Activated CD8-positive, alpha-beta T cell treated with anti-CD3 and anti-CD28 coated beads, Interleukin-2, amount 10 ng/mL, durations not matched to agents 7 days and 5 days (primary cell): ENCODE measurements at regions not wholly inside any gene's neighbourhood (a gene's known extent, or its start where the extent isn't known, plus 50 kb on each side); places are given as distances from the start of the nearest gene placed in this dataset.

Experiments used
- ATAC-seq: fragments of 150-1000 bp; cut with Tn5 transposase; one replicate; pipeline ENCODE4 v1.10.0; 2021; ENCODE audit warnings: moderate library complexity
- CTCF ChIA-PET: fragments of 350-600 bp; sonication (Branson Sonifier 250); formaldehyde crosslinking; loops from one replicate; lab custom pipeline; 2021; ENCODE audit warnings: antibody characterized with exemption; lab: Charles Lee
- POLR2A ChIA-PET: fragments of 350-600 bp; sonication (Branson Sonifier 250); formaldehyde crosslinking; loops from one replicate; lab custom pipeline; 2021; ENCODE audit warnings: antibody characterized with exemption; lab: Charles Lee
- DNase-seq: peaks from one replicate; pipeline ENCODE4 v3.0.0-alpha.2; 2020
- H3K27ac Mint-ChIP-seq: one replicate; pipeline ENCODE4 v1.8.0; 2021; ENCODE audit warnings: mild to moderate bottlenecking, mixed read lengths
- H3K27me3 Mint-ChIP-seq: one replicate; pipeline ENCODE4 v1.8.0; 2021; ENCODE audit warnings: low read depth, mixed read lengths
- H3K36me3 Mint-ChIP-seq: one replicate; pipeline ENCODE4 v1.8.0; 2021; ENCODE audit warnings: low read depth, mixed read lengths
- H3K4me1 Mint-ChIP-seq: one replicate; pipeline ENCODE4 v1.8.0; 2021; ENCODE audit warnings: low read depth, mixed read lengths
- H3K4me3 Mint-ChIP-seq: one replicate; pipeline ENCODE4 v1.8.0; 2021; ENCODE audit warnings: mild to moderate bottlenecking, mixed read lengths
- H3K9me3 Mint-ChIP-seq: one replicate; pipeline ENCODE4 v1.8.0; 2022; ENCODE audit warnings: mixed read lengths; ENCODE audit not compliant: insufficient read depth

DNA sequence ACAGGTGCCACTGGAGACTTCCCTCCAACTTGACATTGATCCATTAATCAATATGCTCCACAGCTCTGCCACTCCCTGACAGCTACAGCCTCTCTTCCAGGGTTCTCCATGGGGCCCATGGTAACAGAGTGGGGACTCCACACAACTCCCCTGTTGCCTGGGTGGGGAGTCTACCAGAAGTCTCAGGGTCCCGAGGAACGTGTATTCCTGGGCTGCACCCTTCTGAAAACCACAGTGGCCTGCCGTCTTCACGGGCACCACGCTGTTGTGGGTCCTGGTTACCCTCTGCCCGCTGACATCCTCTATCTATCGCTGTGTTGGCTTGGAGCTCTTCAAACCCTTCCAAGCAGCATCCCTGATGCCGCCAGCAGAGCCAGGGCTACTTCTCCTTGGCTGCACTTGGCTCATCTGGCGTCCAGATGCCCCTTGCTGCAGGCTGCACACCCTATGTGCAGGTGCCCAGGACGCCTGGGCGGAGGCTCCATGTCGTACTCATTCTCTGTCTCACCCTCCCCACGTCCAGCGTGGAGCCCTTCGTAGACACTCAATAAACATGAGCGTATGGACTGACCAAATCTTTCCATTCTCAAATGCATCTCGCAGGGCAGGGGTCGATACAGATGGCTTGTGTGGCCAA, 1341.8 kb downstream of the TBC1D22A start:
- Mint-ChIP-seq H3K27me3 (peaks cover 22% of the 10 kb centered on the region), H3K27ac (no peak overlapping the region), H3K4me1 (peaks cover 21% of the 10 kb centered on the region), H3K9me3 (peaks cover 10% of the 10 kb centered on the region), H3K4me3 (no peak overlapping the region), H3K36me3 (peaks cover 8% of the 10 kb centered on the region)
- POLR2A ChIA-PET: interaction anchor here (0.6 kb wide), 1 partner anchor 12 kb away, joined by 4 read pairs; no protein-coding TSS in a partner anchor
- DNase-seq (no peak), ATAC-seq (no peak)
- CTCF ChIA-PET: interaction anchor here (1.4 kb wide), 1 partner anchor 11 kb away, joined by 5 read pairs; no protein-coding TSS in a partner anchor

DNA sequence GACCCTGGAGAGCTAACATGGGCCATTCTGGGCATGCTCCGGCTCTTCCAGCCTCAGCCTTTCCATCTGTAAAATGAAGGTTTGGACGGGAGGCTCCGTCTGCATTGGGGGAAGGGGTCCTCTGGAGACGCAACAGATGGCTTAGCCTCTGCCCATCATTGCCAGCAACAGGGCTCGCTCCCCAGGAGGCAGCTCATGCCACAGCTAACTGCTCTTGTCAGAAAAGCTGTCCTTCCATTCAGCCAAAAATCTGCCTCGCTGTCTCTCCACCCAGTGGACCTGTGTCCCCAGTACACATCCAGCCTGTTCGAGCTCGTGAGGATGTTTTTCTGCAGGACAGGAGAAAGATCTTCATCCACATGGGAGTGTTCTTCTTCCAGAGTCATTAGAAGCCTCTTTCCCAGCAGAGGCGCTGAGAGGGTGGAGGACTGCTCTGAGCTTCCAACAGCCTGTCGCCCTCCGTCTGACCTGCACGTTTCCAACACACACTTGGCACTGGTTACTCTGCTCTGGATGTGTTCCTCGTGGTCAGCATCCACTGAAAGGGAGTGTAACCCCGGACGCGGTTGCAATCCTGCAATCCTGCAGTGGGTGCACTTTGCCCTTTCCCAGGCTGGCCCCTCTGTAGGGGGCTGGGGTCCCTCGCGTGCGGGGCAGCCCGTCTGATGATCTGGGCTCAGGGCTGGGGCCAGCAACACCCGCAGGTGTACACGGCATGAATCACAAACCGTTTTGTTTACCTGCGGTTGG, 1340.9 kb downstream of the TBC1D22A start:
- ATAC-seq: no peak
- peaks cover 18% of the 10 kb centered on the region for H3K27me3 Mint-ChIP-seq
- no peak overlapping the region for H3K27ac Mint-ChIP-seq
- peaks cover 30% of the 10 kb centered on the region for H3K4me1 Mint-ChIP-seq
- DNase-seq: no peak
- ChIA-PET CTCF (interaction anchor here (1.4 kb wide), 1 partner anchor 12 kb away, joined by 5 read pairs; no protein-coding TSS in a partner anchor), POLR2A (no interaction called here)
- H3K4me3 Mint-ChIP-seq: no peak overlapping the region
- peaks cover 6% of the 10 kb centered on the region for H3K9me3 Mint-ChIP-seq
- H3K36me3 Mint-ChIP-seq: peaks cover 7% of the 10 kb centered on the region

DNA sequence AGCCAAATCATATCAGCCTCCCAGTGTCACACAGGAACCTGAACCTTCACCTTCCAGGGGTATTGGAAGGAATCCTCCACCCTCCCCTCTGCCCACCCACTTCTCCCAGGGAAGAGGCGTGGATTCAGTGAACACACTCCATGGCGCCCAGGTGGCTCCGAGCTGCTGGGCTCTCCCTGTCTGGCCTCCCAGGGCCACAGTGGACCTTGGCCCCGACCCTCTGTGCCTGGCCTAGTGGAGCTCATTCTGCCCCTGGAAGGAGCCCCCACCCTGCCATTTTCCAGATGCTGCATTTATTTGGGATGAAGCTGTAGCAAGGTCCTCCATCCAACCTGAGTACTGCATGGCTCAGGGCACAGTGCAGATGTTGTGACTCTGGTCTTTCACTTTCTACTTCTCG, 1340.1 kb downstream of the TBC1D22A start:
- peaks cover 6% of the 10 kb centered on the region for H3K9me3 Mint-ChIP-seq
- H3K4me1 Mint-ChIP-seq: peaks cover 38% of the 10 kb centered on the region
- ATAC-seq (no peak), DNase-seq (no peak)
- H3K27ac Mint-ChIP-seq: no peak overlapping the region
- peaks cover 12% of the 10 kb centered on the region for H3K36me3 Mint-ChIP-seq
- CTCF ChIA-PET: no interaction called here
- peaks cover 18% of the 10 kb centered on the region for H3K27me3 Mint-ChIP-seq
- no peak overlapping the region for H3K4me3 Mint-ChIP-seq
- POLR2A ChIA-PET: no interaction called here

DNA sequence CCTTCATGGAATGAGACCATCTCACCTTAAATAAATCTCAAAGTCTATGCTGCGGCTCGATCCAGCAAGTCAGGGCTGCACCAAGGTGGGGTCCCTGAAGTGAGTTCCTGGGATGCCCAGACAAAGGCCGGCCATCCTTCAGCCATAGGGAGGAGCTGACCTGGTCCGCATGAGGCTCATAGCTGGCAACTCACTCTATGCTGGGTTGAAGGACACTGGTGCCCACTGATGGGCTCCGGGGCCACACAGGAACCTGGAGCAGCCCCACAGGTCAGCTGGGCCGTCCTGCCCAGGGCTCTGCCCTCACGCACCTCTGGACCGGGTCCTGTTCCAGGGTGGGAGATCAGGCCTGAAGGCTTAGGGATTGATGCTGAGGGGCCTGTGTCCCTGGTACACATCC, 1339.3 kb downstream of the TBC1D22A start:
- no peak for DNase-seq
- H3K27ac Mint-ChIP-seq: no peak overlapping the region
- peaks cover 6% of the 10 kb centered on the region for H3K9me3 Mint-ChIP-seq
- CTCF ChIA-PET: no interaction called here
- ATAC-seq: no peak
- no peak overlapping the region for H3K4me3 Mint-ChIP-seq
- H3K27me3 Mint-ChIP-seq: peaks cover 13% of the 10 kb centered on the region
- peaks cover 46% of the 10 kb centered on the region for H3K4me1 Mint-ChIP-seq
- POLR2A ChIA-PET: no interaction called here
- H3K36me3 Mint-ChIP-seq: peaks cover 12% of the 10 kb centered on the region

DNA sequence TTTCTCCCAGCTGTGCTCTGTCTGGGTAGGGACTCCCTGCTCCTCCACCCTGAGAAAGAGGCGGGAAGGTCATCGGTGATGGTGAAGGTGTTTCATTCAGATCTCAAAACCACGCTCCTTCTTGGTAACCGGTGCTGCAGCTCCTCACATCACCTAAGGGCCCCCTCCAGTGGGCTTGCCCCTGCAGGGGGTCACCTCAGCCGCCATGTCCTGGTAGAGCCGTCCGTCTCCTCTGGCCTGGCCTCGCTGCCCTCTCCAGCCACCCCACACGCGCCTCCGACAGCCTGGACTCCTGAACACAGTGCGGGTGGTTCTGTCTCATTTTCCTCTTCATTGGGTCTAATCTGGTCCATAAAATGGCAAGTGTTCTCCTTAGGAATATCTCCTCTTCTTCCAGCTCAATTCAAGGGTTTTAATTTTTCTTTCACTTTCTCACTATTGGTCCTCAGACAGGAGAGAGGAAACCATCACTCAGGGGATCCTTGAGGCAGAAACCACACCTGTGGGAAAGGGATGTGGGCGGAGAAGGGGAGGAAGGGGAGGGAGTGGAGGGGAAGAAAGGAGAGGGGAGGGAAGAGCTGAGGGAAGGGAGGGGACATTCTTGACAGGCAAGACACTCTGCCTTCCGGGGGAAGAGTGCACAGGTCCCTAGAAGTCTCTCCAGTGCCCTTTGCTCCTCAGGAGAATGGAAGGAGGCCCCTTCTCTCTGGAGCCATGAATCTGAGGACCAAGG, 1338.4 kb downstream of the TBC1D22A start:
- Mint-ChIP-seq H3K36me3 (peaks cover 12% of the 10 kb centered on the region), H3K4me3 (peak overlapping the region; percentile 5)
- CTCF ChIA-PET: no interaction called here

DNA sequence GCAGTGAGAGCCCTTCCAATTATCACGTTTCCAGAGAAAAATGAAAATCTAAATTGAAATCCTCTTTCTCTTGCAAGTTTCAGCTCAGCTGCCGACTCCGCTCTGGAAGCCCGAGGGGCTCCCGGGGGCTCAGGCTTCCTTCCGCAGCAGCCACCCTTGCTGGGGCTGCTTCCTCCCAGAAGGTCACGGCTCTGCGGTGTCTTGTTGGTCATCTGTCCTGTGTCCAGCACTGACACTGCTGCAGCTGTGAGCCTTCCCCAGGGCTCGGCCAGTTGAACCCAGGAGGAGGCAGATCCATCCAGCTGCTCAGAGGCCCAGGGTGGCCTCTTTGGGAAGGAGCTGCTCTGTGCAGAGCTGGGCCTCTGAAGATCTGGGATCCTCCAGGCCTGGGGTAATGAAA, 1337.2 kb downstream of the TBC1D22A start:
- ATAC-seq (no peak), DNase-seq (no peak)
- peaks cover 6% of the 10 kb centered on the region for H3K9me3 Mint-ChIP-seq
- H3K27ac Mint-ChIP-seq: peak overlapping the region; percentile 98
- no peak overlapping the region for H3K4me3 Mint-ChIP-seq
- CTCF ChIA-PET: no interaction called here
- peaks cover 18% of the 10 kb centered on the region for H3K27me3 Mint-ChIP-seq
- peaks cover 12% of the 10 kb centered on the region for H3K36me3 Mint-ChIP-seq
- POLR2A ChIA-PET: no interaction called here
- peaks cover 49% of the 10 kb centered on the region for H3K4me1 Mint-ChIP-seq

More for the DNA sequence above, 1338.4 kb downstream of the TBC1D22A start:
- ATAC-seq (no peak), DNase-seq (no peak)
- POLR2A ChIA-PET: no interaction called here
- Mint-ChIP-seq H3K27ac (peak overlapping the region; percentile 71), H3K27me3 (peaks cover 8% of the 10 kb centered on the region), H3K9me3 (peaks cover 6% of the 10 kb centered on the region), H3K4me1 (peaks cover 49% of the 10 kb centered on the region)

DNA sequence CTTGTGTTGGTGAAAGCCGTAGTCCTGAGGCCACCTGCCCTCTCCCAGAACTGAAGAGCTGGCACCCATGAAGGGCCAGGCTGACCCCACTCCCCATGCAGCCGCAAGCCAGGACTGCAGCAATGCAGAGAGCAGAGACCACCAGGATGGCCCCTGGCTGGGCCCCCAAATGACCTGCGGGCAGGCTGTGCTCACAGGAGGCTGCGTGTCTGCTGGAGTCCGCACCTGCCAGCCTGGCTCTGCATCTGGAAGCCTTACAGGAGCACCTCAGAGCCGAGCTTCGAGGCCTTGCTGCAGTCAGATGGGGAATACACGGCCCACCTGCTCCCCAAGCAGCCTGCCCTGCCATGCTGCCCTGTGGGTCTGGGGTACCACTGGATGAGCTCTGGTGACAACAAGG, 1336.8 kb downstream of the TBC1D22A start:
- Mint-ChIP-seq H3K27ac (peak overlapping the region; percentile 98), H3K36me3 (peaks cover 12% of the 10 kb centered on the region), H3K9me3 (peaks cover 6% of the 10 kb centered on the region), H3K4me3 (no peak overlapping the region), H3K27me3 (peaks cover 16% of the 10 kb centered on the region), H3K4me1 (peaks cover 49% of the 10 kb centered on the region)
- ChIA-PET POLR2A (interaction anchor here (0.6 kb wide), 1 partner anchor 1336 kb away, joined by 3 read pairs; no protein-coding TSS in a partner anchor), CTCF (no interaction called here)
- ATAC-seq (no peak), DNase-seq (no peak)

DNA sequence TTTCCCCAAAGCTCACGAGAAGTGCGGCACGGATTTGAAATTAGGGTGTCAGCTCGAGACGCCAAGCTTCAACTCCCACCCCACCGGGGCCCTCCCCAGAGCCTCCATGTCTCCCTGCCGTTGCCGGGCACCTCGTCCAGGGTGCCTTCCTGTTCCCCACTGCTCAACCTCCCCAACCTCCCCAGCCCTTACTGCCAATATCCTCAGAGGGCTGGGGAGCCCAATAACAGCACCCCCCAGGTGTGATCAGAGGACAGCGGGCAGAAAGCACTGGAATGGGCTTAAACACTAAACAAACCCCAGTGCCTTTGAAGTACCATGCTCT, 1336.4 kb downstream of the TBC1D22A start:
- ATAC-seq: peak; percentile 21
- Mint-ChIP-seq H3K27me3 (peaks cover 14% of the 10 kb centered on the region), H3K27ac (peak overlapping the region; percentile 98), H3K4me1 (peaks cover 49% of the 10 kb centered on the region), H3K36me3 (peaks cover 12% of the 10 kb centered on the region), H3K4me3 (no peak overlapping the region), H3K9me3 (peaks cover 6% of the 10 kb centered on the region)
- ChIA-PET POLR2A (interaction anchor here (0.6 kb wide), 1 partner anchor 1336 kb away, joined by 3 read pairs; no protein-coding TSS in a partner anchor), CTCF (no interaction called here)
- no peak for DNase-seq

DNA sequence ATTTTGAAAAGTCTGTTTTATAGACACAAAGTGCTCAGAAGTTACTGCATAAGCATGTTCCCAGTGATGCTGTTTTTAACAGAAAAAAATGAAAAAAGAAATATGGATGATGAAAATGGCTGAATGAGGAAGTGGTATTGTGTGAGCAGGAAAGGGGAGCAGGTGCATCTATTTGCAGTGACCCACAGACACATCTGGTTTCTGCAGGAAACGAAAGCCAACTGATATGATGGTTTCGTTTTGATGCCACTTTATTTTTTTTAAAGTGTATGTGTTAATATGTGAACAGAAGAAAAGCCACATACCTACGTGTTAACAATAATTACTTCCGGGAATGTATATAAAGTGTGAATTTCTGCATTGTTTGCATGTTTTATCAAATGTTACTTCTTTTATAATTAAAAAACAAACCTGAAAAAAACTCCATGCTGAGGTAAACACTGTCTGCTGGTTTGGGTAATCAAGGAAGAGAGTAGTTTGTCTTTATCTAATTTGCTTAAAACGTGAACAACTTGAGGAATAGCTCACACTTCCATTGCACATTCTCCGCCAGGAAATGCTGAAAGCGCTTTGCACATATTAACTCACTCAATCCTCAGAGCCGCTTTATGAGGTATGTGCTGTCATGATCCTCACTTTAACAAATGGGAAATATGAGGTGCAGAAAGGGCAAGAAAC, 1335.9 kb downstream of the TBC1D22A start:
- H3K27me3 Mint-ChIP-seq: peaks cover 12% of the 10 kb centered on the region
- peaks cover 49% of the 10 kb centered on the region for H3K4me1 Mint-ChIP-seq
- peaks cover 12% of the 10 kb centered on the region for H3K36me3 Mint-ChIP-seq
- peak; percentile 76 for DNase-seq
- H3K27ac Mint-ChIP-seq: peak overlapping the region; percentile 98
- ATAC-seq: peak; percentile 90
- POLR2A ChIA-PET: interaction anchor here (0.6 kb wide), 1 partner anchor 1335 kb away, joined by 3 read pairs; no protein-coding TSS in a partner anchor
- H3K9me3 Mint-ChIP-seq: peaks cover 6% of the 10 kb centered on the region
- peak overlapping the region; percentile 49 for H3K4me3 Mint-ChIP-seq
- CTCF ChIA-PET: no interaction called here

DNA sequence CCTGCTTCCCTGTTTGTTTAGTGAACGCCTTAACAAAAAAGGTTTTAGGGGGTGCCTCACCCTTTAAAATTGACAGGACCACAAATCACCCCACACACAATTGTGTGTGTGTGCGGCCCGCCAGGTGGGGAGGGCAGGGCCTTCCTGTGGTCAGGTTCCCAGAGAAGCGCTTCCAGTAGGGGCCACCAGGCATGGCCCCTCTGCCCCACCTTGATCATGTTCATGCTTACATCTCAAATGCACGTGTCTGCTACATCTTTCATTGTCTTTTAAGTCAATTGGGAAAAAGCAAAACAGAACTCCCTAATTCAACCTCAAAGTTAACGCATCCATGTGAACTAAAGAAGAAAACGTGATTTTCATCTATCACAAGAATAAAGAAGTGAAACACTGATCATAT, 1335.3 kb downstream of the TBC1D22A start:
- ChIA-PET CTCF (no interaction called here), POLR2A (no interaction called here)
- Mint-ChIP-seq H3K27me3 (peaks cover 12% of the 10 kb centered on the region), H3K4me3 (peak overlapping the region; percentile 49), H3K9me3 (peaks cover 6% of the 10 kb centered on the region), H3K4me1 (peaks cover 49% of the 10 kb centered on the region), H3K36me3 (peaks cover 12% of the 10 kb centered on the region), H3K27ac (peak overlapping the region; percentile 98)
- ATAC-seq: no peak
- DNase-seq: no peak

DNA sequence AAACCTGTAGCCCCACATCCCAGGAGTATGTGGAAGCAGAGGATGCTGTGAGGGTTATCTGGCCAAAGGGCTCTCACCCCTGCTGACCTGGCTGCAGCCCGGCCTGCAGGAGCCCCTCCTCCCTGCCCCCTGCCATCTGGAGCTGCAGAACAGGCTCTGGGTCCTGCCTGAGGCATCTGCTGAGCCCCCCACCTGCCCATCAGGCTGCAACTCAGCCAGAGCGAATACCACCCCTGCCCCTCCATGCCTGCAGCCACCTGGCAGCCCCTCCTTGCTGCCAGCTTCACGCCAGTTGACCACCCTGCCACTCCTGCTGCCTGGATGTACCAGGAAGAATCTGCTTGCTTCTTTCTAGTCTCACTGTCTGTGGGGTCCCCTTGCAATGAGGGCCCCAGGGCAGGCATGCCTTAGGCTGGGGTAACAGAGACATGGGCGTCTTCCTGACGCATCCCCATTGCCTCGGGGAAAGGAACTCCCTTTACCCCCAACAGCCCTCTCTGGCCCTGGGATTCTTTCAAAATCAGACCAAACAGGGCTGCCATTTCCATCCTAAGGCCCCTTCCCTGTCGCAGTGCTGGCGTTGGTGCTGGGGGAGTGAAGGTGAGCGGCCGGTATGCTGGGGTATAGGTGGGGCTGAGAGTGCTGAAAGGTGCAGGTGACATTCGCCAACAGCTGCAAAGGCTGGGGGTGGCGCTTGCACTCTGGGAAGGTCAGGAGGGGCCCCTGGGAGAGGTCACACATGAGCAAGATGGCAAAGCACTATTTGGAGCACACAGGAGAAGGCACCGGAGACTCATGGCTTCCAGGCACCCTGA, 1334.6 kb downstream of the TBC1D22A start:
- ATAC-seq: no peak
- peaks cover 11% of the 10 kb centered on the region for H3K27me3 Mint-ChIP-seq
- POLR2A ChIA-PET: no interaction called here
- H3K27ac Mint-ChIP-seq: peak overlapping the region; percentile 98
- H3K4me3 Mint-ChIP-seq: no peak overlapping the region
- H3K36me3 Mint-ChIP-seq: peaks cover 10% of the 10 kb centered on the region
- CTCF ChIA-PET: no interaction called here
- peaks cover 4% of the 10 kb centered on the region for H3K9me3 Mint-ChIP-seq
- no peak for DNase-seq
- peaks cover 49% of the 10 kb centered on the region for H3K4me1 Mint-ChIP-seq
